ENCODE measurements at regions not wholly inside any gene's neighbourhood (a gene's known extent, or its start where the extent isn't known, plus 50 kb on each side); places are given as distances from the start of the nearest gene placed in this dataset.
A peak's percentile ranks its signal among the peaks of the same experiment; 100 is the strongest.
"Not testable (repeated sequence)": the region's sequence is repeated elsewhere in the genome, so short reads cannot be mapped to it uniquely, and the experiment has no call there.

- no peak for DNase-seq (ENCODE audit: low spot score)
These were observed 61.1 kb upstream of the SEM1 start for GRCh38 chr7:96770758-96771157.

- DNase-seq (ENCODE audit: low spot score): no peak
These were observed 62.6 kb upstream of the SEM1 start for GRCh38 chr7:96772139-96772694.

- no peak for DNase-seq (ENCODE audit: low spot score)
These were observed 63.8 kb upstream of the SEM1 start for GRCh38 chr7:96773483-96773882.

- DNase-seq (ENCODE audit: low spot score): no peak
These were observed 64.7 kb upstream of the SEM1 start for GRCh38 chr7:96774358-96774757.

GRCh38 chr7:96775046-96775445, 65.4 kb upstream of the SEM1 start:
- DNase-seq (ENCODE audit: low spot score): no peak

- peak; percentile 28 for DNase-seq (ENCODE audit: low spot score)
These were observed 68.6 kb upstream of the SEM1 start for GRCh38 chr7:96778263-96778662.

GRCh38 chr7:96781919-96782318, 72.3 kb upstream of the SEM1 start:
- no peak for DNase-seq (ENCODE audit: low spot score)

- DNase-seq (ENCODE audit: low spot score): not testable (repeated sequence)
These were observed 73.1 kb upstream of the SEM1 start for GRCh38 chr7:96782686-96783298.

GRCh38 chr7:96784597-96784996, 75.0 kb upstream of the SEM1 start:
- no peak for DNase-seq (ENCODE audit: low spot score)

- no peak for DNase-seq (ENCODE audit: low spot score)
These were observed 76.8 kb upstream of the SEM1 start for GRCh38 chr7:96786261-96786997.

- DNase-seq (ENCODE audit: low spot score): no peak
These were observed 77.4 kb upstream of the SEM1 start for GRCh38 chr7:96786998-96787395.

- DNase-seq (ENCODE audit: low spot score): no peak
These were observed 80.3 kb upstream of the SEM1 start for GRCh38 chr7:96789914-96790313.

- no peak for DNase-seq (ENCODE audit: low spot score)
These were observed 82.5 kb upstream of the SEM1 start for GRCh38 chr7:96792115-96792514.

GRCh38 chr7:96794063-96794462, 84.4 kb upstream of the SEM1 start:
- DNase-seq (ENCODE audit: low spot score): no peak

- DNase-seq (ENCODE audit: low spot score): no peak
These were observed 90.5 kb upstream of the SEM1 start for GRCh38 chr7:96800122-96800521.

- peak; percentile 39 for DNase-seq (ENCODE audit: low spot score)
These were observed 91.2 kb upstream of the SEM1 start for GRCh38 chr7:96800824-96801223.

- DNase-seq (ENCODE audit: low spot score): no peak
These were observed 109.6 kb upstream of the SEM1 start for GRCh38 chr7:96819111-96819700.

GRCh38 chr7:96821131-96821530, 111.5 kb upstream of the SEM1 start:
- not testable (repeated sequence) for DNase-seq (ENCODE audit: low spot score)

GRCh38 chr7:96822824-96823223, 113.2 kb upstream of the SEM1 start:
- DNase-seq (ENCODE audit: low spot score): no peak

GRCh38 chr7:96823274-96823673, 113.6 kb upstream of the SEM1 start:
- DNase-seq (ENCODE audit: low spot score): no peak

GRCh38 chr7:96824686-96825085, 115.0 kb upstream of the SEM1 start:
- no peak for DNase-seq (ENCODE audit: low spot score)

GRCh38 chr7:96825285-96825684, 115.6 kb upstream of the SEM1 start:
- DNase-seq (ENCODE audit: low spot score): no peak

GRCh38 chr7:96826089-96826488, 116.4 kb upstream of the SEM1 start:
- no peak for DNase-seq (ENCODE audit: low spot score)
